ENCODE measurements at regions not wholly inside any gene's neighbourhood (a gene's known extent, or its start where the extent isn't known, plus 50 kb on each side); places are given as distances from the start of the nearest gene placed in this dataset.
"Not testable (repeated sequence)": the region's sequence is repeated elsewhere in the genome, so short reads cannot be mapped to it uniquely, and the experiment has no call there.

DNA sequence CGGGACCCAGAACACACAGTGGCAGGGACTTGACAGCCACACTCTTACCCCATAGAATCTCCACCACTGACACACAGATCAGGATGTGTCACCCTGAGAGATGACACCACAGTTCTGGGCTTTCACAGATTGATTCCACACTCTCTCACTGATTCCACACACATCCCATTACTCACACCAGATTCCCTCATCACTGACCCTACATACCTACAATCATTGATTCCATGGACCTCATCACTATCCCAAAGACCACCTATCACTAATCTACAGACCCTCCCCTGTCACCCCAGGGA is 57.6 kb upstream of the ZNF527 start:
- Histone ChIP-seq H3K9me2 (ENCODE audit: low read depth, low read length) (no peaks in the 10 kb centered on the region), H4K20me1 (ENCODE audit: insufficient read depth, low read length) (no peaks in the 10 kb centered on the region), H3F3A (ENCODE audit: insufficient read depth, low read length) (no peaks in the 10 kb centered on the region), H2AFZ (ENCODE audit: low read length) (no peak overlapping the region), H3K4me2 (ENCODE audit: low read length) (no peak overlapping the region), H3K27me3 (ENCODE audit: insufficient read depth, low read length) (no peaks in the 10 kb centered on the region), H3K79me2 (ENCODE audit: insufficient read depth, low read length) (peaks cover 3% of the 10 kb centered on the region; the same call in 1 of the 2 replicates), H3K9ac (ENCODE audit: low read length) (no peak overlapping the region), H3K27ac (ENCODE audit: low read depth, low read length, poor library complexity, severe bottlenecking) (no peak overlapping the region), H3K36me3 (ENCODE audit: insufficient read depth, low read length) (no peaks in the 10 kb centered on the region), H3K9me3 (ENCODE audit: low read length) (no peaks in the 10 kb centered on the region), H3K4me1 (ENCODE audit: insufficient read depth, low read length, severe bottlenecking) (peaks cover under 1% of the 10 kb centered on the region), H3K4me3 (ENCODE audit: low read depth, low read length, poor library complexity, severe bottlenecking) (no peak overlapping the region)
- TF ChIP-seq, protein P1, sequence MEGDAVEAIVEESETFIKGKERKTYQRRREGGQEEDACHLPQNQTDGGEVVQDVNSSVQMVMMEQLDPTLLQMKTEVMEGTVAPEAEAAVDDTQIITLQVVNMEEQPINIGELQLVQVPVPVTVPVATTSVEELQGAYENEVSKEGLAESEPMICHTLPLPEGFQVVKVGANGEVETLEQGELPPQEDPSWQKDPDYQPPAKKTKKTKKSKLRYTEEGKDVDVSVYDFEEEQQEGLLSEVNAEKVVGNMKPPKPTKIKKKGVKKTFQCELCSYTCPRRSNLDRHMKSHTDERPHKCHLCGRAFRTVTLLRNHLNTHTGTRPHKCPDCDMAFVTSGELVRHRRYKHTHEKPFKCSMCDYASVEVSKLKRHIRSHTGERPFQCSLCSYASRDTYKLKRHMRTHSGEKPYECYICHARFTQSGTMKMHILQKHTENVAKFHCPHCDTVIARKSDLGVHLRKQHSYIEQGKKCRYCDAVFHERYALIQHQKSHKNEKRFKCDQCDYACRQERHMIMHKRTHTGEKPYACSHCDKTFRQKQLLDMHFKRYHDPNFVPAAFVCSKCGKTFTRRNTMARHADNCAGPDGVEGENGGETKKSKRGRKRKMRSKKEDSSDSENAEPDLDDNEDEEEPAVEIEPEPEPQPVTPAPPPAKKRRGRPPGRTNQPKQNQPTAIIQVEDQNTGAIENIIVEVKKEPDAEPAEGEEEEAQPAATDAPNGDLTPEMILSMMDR (IDR thresholded peaks at IDR 0.05; ENCODE audit: low read length) = no peak
- TF ChIP-seq EZH2 (IDR thresholded peaks at IDR 0.05; ENCODE audit: borderline replicate concordance, low read length) = no peak

DNA sequence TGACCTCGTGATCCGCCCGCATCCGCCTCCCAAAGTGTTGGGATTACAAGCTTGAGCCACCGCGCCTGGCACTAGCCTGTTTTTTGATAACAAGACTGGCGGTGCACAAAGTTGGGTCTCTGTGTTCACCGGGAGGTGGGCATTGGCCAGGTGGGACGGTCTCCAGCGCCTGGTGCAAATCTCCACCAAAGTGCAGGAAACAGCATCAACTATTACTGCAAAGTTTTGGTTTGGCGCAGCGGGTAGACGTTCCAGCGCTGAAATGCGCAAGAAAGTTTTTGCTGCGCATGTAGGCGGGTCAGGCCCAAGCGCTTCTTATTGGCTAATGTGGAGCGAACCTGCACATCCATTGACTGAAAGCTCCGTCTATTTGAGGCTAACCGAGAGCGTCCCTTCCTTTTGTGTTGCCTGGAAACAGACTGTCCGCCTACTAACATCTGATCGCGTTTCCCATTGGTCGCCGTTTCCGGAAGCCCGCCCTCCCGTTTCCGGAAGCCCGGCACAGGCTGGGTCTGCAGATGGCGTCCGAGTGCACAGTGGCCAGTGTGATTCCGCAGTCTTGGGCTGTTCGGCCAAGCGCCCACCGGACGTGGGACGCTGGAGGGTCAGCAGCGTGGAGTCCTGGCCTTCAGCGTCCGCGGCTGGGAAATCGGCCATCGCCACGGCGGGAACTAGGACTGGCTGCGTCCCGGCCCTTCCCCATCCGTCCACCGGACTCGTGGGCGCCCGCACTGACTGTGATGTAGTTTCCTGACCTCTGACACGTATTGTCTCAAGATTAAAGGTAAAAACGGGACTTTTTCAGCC is 53.3 kb upstream of the ZNF527 start:
- Histone ChIP-seq H3K79me2 (ENCODE audit: insufficient read depth, low read length) (peaks cover 19% of the 10 kb centered on the region), H4K20me1 (ENCODE audit: insufficient read depth, low read length) (no peaks in the 10 kb centered on the region), H3K9me3 (ENCODE audit: low read length) (no peaks in the 10 kb centered on the region; the same call in 1 of the 2 replicates), H3K4me3 (ENCODE audit: low read depth, low read length, poor library complexity, severe bottlenecking) (peak overlapping the region; percentile 88), H3K4me2 (ENCODE audit: low read length) (peak overlapping the region; percentile 78), H3K27me3 (ENCODE audit: insufficient read depth, low read length) (no peaks in the 10 kb centered on the region), H3K36me3 (ENCODE audit: insufficient read depth, low read length) (peaks cover 28% of the 10 kb centered on the region), H2AFZ (ENCODE audit: low read length) (no peak overlapping the region), H3F3A (ENCODE audit: insufficient read depth, low read length) (no peaks in the 10 kb centered on the region), H3K4me1 (ENCODE audit: insufficient read depth, low read length, severe bottlenecking) (peaks cover 8% of the 10 kb centered on the region), H3K9me2 (ENCODE audit: low read depth, low read length) (no peaks in the 10 kb centered on the region), H3K27ac (ENCODE audit: low read depth, low read length, poor library complexity, severe bottlenecking) (no peak overlapping the region), H3K9ac (ENCODE audit: low read length) (peak overlapping the region; percentile 85)
- no peak for TF ChIP-seq EZH2 (IDR thresholded peaks at IDR 0.05; ENCODE audit: borderline replicate concordance, low read length)
- TF ChIP-seq, protein P1 (IDR thresholded peaks at IDR 0.05; ENCODE audit: low read length) = peak; percentile 36; the same call in 1 of the 2 replicates

DNA sequence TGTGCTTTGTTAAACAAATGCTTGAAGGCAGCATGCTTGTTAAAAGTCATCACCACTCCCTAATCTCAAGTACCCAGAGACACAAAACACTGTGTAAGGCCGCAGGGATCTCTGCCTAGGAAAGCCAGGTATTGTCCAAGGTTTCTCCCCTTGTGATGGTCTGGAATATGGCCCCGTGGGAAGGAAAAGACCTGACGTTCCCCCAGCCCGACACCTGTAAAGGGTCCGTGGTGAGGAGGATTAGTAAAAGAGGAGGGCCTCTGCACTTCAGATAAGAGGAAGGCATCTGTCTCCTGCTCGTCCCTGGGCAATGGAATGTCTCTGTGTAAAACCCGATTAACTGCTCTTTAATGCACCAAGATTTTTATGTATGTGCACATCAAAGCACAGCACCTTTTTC is 49.9 kb upstream of the ZNF527 start:
- not testable (repeated sequence) for H3K9ac ChIP-seq (ENCODE audit: low read length); H3K27me3 ChIP-seq (ENCODE audit: insufficient read depth, low read length); H4K20me1 ChIP-seq (ENCODE audit: insufficient read depth, low read length); H3K27ac ChIP-seq (ENCODE audit: low read depth, low read length, poor library complexity, severe bottlenecking); H2AFZ ChIP-seq (ENCODE audit: low read length); H3K4me2 ChIP-seq (ENCODE audit: low read length); H3K9me3 ChIP-seq (ENCODE audit: low read length); H3F3A ChIP-seq (ENCODE audit: insufficient read depth, low read length); H3K4me1 ChIP-seq (ENCODE audit: insufficient read depth, low read length, severe bottlenecking); H3K9me2 ChIP-seq (ENCODE audit: low read depth, low read length); H3K4me3 ChIP-seq (ENCODE audit: low read depth, low read length, poor library complexity, severe bottlenecking)
- Histone ChIP-seq H3K79me2 (ENCODE audit: insufficient read depth, low read length) (peaks cover 19% of the 10 kb centered on the region), H3K36me3 (ENCODE audit: insufficient read depth, low read length) (peaks cover 49% of the 10 kb centered on the region)
